ENCODE measurements at regions not wholly inside any gene's neighbourhood (a gene's known extent, or its start where the extent isn't known, plus 50 kb on each side); places are given as distances from the start of the nearest gene placed in this dataset.

GRCh38 chr14:54105898-54106297, 149.3 kb upstream of the BMP4 start:
- no peak overlapping the region for H3K4me3 Mint-ChIP-seq
- H3K36me3 Mint-ChIP-seq (ENCODE audit: low read depth) = no peaks in the 10 kb centered on the region
- intact Hi-C loops (cut with micrococcal nuclease) = no loop called here
- H3K4me1 Mint-ChIP-seq = no peaks in the 10 kb centered on the region
- no peaks in the 10 kb centered on the region for H3K27me3 Mint-ChIP-seq
- DNase-seq = no peak
- H3K9me3 Mint-ChIP-seq = no peaks in the 10 kb centered on the region
- H3K27ac Mint-ChIP-seq = no peak overlapping the region

GRCh38 chr14:54106661-54107377, 150.2 kb upstream of the BMP4 start:
- H3K27ac Mint-ChIP-seq = no peak overlapping the region
- no peak overlapping the region for H3K4me3 Mint-ChIP-seq
- no peaks in the 10 kb centered on the region for H3K9me3 Mint-ChIP-seq
- intact Hi-C loops (cut with micrococcal nuclease) = no loop called here
- H3K27me3 Mint-ChIP-seq = no peaks in the 10 kb centered on the region
- no peaks in the 10 kb centered on the region for H3K4me1 Mint-ChIP-seq
- no peak for DNase-seq
- no peaks in the 10 kb centered on the region for H3K36me3 Mint-ChIP-seq (ENCODE audit: low read depth)

GRCh38 chr14:54108481-54109471, 152.2 kb upstream of the BMP4 start:
- Mint-ChIP-seq H3K4me3 (no peak overlapping the region), H3K27ac (no peak overlapping the region), H3K36me3 (ENCODE audit: low read depth) (no peaks in the 10 kb centered on the region), H3K4me1 (no peaks in the 10 kb centered on the region), H3K9me3 (peaks cover 3% of the 10 kb centered on the region), H3K27me3 (no peaks in the 10 kb centered on the region)
- no peak for DNase-seq
- intact Hi-C loops (cut with micrococcal nuclease) = no loop called here

- no peak overlapping the region for H3K27ac Mint-ChIP-seq
- H3K36me3 Mint-ChIP-seq (ENCODE audit: low read depth) = no peaks in the 10 kb centered on the region
- no peak for DNase-seq
- H3K27me3 Mint-ChIP-seq = no peaks in the 10 kb centered on the region
- H3K9me3 Mint-ChIP-seq = peaks cover 3% of the 10 kb centered on the region
- no peak overlapping the region for H3K4me3 Mint-ChIP-seq
- no peaks in the 10 kb centered on the region for H3K4me1 Mint-ChIP-seq
- intact Hi-C loops (cut with micrococcal nuclease) = no loop called here
These were observed 153.0 kb upstream of the BMP4 start for GRCh38 chr14:54109521-54110120.

GRCh38 chr14:54114941-54115340, 158.3 kb upstream of the BMP4 start:
- H3K36me3 Mint-ChIP-seq (ENCODE audit: low read depth) = no peaks in the 10 kb centered on the region
- no peak for DNase-seq
- intact Hi-C loops (cut with micrococcal nuclease) = no loop called here
- no peak overlapping the region for H3K4me3 Mint-ChIP-seq
- no peak overlapping the region for H3K27ac Mint-ChIP-seq
- H3K4me1 Mint-ChIP-seq = no peaks in the 10 kb centered on the region
- H3K9me3 Mint-ChIP-seq = peaks cover 3% of the 10 kb centered on the region
- no peaks in the 10 kb centered on the region for H3K27me3 Mint-ChIP-seq

- H3K27ac Mint-ChIP-seq = no peak overlapping the region
- H3K27me3 Mint-ChIP-seq = no peaks in the 10 kb centered on the region
- intact Hi-C loops (cut with micrococcal nuclease) = no loop called here
- no peaks in the 10 kb centered on the region for H3K4me1 Mint-ChIP-seq
- no peaks in the 10 kb centered on the region for H3K36me3 Mint-ChIP-seq (ENCODE audit: low read depth)
- peaks cover 3% of the 10 kb centered on the region for H3K9me3 Mint-ChIP-seq
- DNase-seq = no peak
- H3K4me3 Mint-ChIP-seq = no peak overlapping the region
These were observed 159.7 kb upstream of the BMP4 start for GRCh38 chr14:54116198-54116885.

GRCh38 chr14:54116972-54117371, 160.3 kb upstream of the BMP4 start:
- no peak for DNase-seq
- Mint-ChIP-seq H3K36me3 (ENCODE audit: low read depth) (no peaks in the 10 kb centered on the region), H3K27me3 (no peaks in the 10 kb centered on the region), H3K4me1 (no peaks in the 10 kb centered on the region), H3K9me3 (peaks cover 3% of the 10 kb centered on the region), H3K4me3 (no peak overlapping the region), H3K27ac (no peak overlapping the region)
- intact Hi-C loops (cut with micrococcal nuclease) = no loop called here

GRCh38 chr14:54117396-54117795, 160.8 kb upstream of the BMP4 start:
- Mint-ChIP-seq H3K36me3 (ENCODE audit: low read depth) (no peaks in the 10 kb centered on the region), H3K27me3 (no peaks in the 10 kb centered on the region), H3K9me3 (no peaks in the 10 kb centered on the region), H3K27ac (no peak overlapping the region), H3K4me3 (no peak overlapping the region), H3K4me1 (no peaks in the 10 kb centered on the region)
- intact Hi-C loops (cut with micrococcal nuclease) = no loop called here
- DNase-seq = no peak

- Mint-ChIP-seq H3K27me3 (no peaks in the 10 kb centered on the region), H3K36me3 (ENCODE audit: low read depth) (no peaks in the 10 kb centered on the region), H3K4me1 (no peaks in the 10 kb centered on the region), H3K27ac (no peak overlapping the region), H3K4me3 (no peak overlapping the region), H3K9me3 (no peaks in the 10 kb centered on the region)
- DNase-seq = no peak
- intact Hi-C loops (cut with micrococcal nuclease) = no loop called here
These were observed 161.3 kb upstream of the BMP4 start for GRCh38 chr14:54117924-54118323.

- H3K27me3 Mint-ChIP-seq = no peaks in the 10 kb centered on the region
- H3K36me3 Mint-ChIP-seq (ENCODE audit: low read depth) = no peaks in the 10 kb centered on the region
- DNase-seq = no peak
- no peaks in the 10 kb centered on the region for H3K9me3 Mint-ChIP-seq
- intact Hi-C loops (cut with micrococcal nuclease) = no loop called here
- no peak overlapping the region for H3K4me3 Mint-ChIP-seq
- H3K27ac Mint-ChIP-seq = no peak overlapping the region
- no peaks in the 10 kb centered on the region for H3K4me1 Mint-ChIP-seq
These were observed 163.6 kb upstream of the BMP4 start for GRCh38 chr14:54120260-54120659.

- H3K27ac Mint-ChIP-seq = no peak overlapping the region
These were observed 164.9 kb upstream of the BMP4 start for GRCh38 chr14:54121466-54122027.

GRCh38 chr14:54123841-54124240, 167.2 kb upstream of the BMP4 start:
- no peaks in the 10 kb centered on the region for H3K9me3 Mint-ChIP-seq
- intact Hi-C loops (cut with micrococcal nuclease) = no loop called here
- no peak for DNase-seq
- no peak overlapping the region for H3K4me3 Mint-ChIP-seq
- no peaks in the 10 kb centered on the region for H3K27me3 Mint-ChIP-seq
- H3K36me3 Mint-ChIP-seq (ENCODE audit: low read depth) = no peaks in the 10 kb centered on the region
- no peak overlapping the region for H3K27ac Mint-ChIP-seq
- H3K4me1 Mint-ChIP-seq = no peaks in the 10 kb centered on the region

More at GRCh38 chr14:54121466-54122027, 164.9 kb upstream of the BMP4 start:
- no peak overlapping the region for H3K4me3 Mint-ChIP-seq
- H3K4me1 Mint-ChIP-seq = no peaks in the 10 kb centered on the region
- no peaks in the 10 kb centered on the region for H3K27me3 Mint-ChIP-seq
- no peaks in the 10 kb centered on the region for H3K36me3 Mint-ChIP-seq (ENCODE audit: low read depth)
- intact Hi-C loops (cut with micrococcal nuclease) = no loop called here
- DNase-seq = no peak
- no peaks in the 10 kb centered on the region for H3K9me3 Mint-ChIP-seq

- Mint-ChIP-seq H3K36me3 (ENCODE audit: low read depth) (no peaks in the 10 kb centered on the region), H3K27ac (no peak overlapping the region), H3K4me3 (no peak overlapping the region)
These were observed 168.5 kb upstream of the BMP4 start for GRCh38 chr14:54125109-54125508.

More at GRCh38 chr14:54125109-54125508, 168.5 kb upstream of the BMP4 start:
- Mint-ChIP-seq H3K9me3 (no peaks in the 10 kb centered on the region), H3K27me3 (no peaks in the 10 kb centered on the region), H3K4me1 (no peaks in the 10 kb centered on the region)
- no peak for DNase-seq
- intact Hi-C loops (cut with micrococcal nuclease) = no loop called here
